HG02763 (cell line): ENCODE measurements at regions not wholly inside any gene's neighbourhood (a gene's known extent, or its start where the extent isn't known, plus 50 kb on each side); places are given as distances from the start of the nearest gene placed in this dataset.

Source experiments
- ATAC-seq: cut with Tn5 transposase; IDR thresholded peaks from one replicate; pipeline ENCODE4 v1.9.1; 2021; ENCODE audit warnings: mild to moderate bottlenecking, moderate library complexity; ENCODE audit not compliant: unreplicated experiment

GRCh38 chr2:39615675-39616074, 50.0 kb upstream of the TMEM178A start:
- ATAC-seq: no peak
